ENCODE measurements at regions not wholly inside any gene's neighbourhood (a gene's known extent, or its start where the extent isn't known, plus 50 kb on each side); places are given as distances from the start of the nearest gene placed in this dataset.
"Not testable (repeated sequence)": the region's sequence is repeated elsewhere in the genome, so short reads cannot be mapped to it uniquely, and the experiment has no call there.

DNA sequence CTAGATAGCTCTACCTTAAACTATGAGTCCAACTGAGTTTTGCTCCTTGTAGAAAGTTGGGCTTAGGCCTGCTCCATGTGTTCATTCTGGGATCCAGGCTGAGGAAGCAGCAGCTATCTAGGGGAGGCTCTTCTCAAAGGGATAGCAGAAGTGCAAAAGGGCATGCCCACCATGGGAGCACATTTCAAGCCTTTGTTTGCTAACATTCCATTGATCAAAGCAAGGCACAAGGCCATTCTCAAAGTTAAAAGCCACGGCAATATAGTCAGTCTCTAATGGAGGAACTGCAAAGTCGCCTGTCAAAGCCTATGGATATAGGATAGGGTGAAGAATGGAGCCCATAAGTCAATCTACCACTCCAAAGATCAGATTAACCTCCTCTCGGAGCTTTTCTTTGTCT lies 488.1 kb upstream of the ARX start:
- no peak for ATAC-seq (replicated peaks in 6 of 8)
- 17 to 67% (median 40%) methylated on average over 1 to 3 of the region's 3 CpGs; no CpG with 5 or more reads in 6 of the 10 experiments for WGBS, 10 experiments
- no peak overlapping the region for H3K27ac ChIP-seq

GRCh38 chrX:25507801-25508200 lies 492.0 kb upstream of the ARX start:
- Histone ChIP-seq H3K4me3 (no peak overlapping the region), H3K4me1 (replicated peaks in 1 of 2) (no peaks in the 10 kb centered on the region), H3K27ac (no peak overlapping the region)
- WGBS, 10 experiments = 0 to 35% methylated on average over 1 to 2 of the region's 2 CpGs; no CpG with 5 or more reads in 8 of the 10 experiments
- in situ Hi-C loops (cut with MboI; ENCODE audit: low pct_unique_long_range_greater_than_20kb in 2 of 9, low sequenced_read_pairs in 9 of 9, unreplicated experiment in 9 of 9) = no loop called here
- ATAC-seq (replicated peaks in 6 of 8) = no peak

More for the DNA sequence above, 488.1 kb upstream of the ARX start:
- H3K4me3 ChIP-seq = no peak overlapping the region
- H3K4me1 ChIP-seq (replicated peaks in 1 of 2) = no peaks in the 10 kb centered on the region
- in situ Hi-C loops (cut with MboI; ENCODE audit: low pct_unique_long_range_greater_than_20kb in 2 of 9, low sequenced_read_pairs in 9 of 9, unreplicated experiment in 9 of 9) = no loop called here

GRCh38 chrX:25519258-25519657 lies 503.5 kb upstream of the ARX start:
- Histone ChIP-seq H3K4me1 (replicated peaks in 1 of 2) (no peaks in the 10 kb centered on the region), H3K27ac (no peak overlapping the region), H3K4me3 (no peak overlapping the region)
- no peak for ATAC-seq (replicated peaks in 6 of 8)
- in situ Hi-C loops (cut with MboI; ENCODE audit: low pct_unique_long_range_greater_than_20kb in 2 of 9, low sequenced_read_pairs in 9 of 9, unreplicated experiment in 9 of 9) = no loop called here
- WGBS, 10 experiments = 0 to 100% (median 67%) methylated on average over 1 to 2 of the region's 2 CpGs; no CpG with 5 or more reads in 3 of the 10 experiments

DNA sequence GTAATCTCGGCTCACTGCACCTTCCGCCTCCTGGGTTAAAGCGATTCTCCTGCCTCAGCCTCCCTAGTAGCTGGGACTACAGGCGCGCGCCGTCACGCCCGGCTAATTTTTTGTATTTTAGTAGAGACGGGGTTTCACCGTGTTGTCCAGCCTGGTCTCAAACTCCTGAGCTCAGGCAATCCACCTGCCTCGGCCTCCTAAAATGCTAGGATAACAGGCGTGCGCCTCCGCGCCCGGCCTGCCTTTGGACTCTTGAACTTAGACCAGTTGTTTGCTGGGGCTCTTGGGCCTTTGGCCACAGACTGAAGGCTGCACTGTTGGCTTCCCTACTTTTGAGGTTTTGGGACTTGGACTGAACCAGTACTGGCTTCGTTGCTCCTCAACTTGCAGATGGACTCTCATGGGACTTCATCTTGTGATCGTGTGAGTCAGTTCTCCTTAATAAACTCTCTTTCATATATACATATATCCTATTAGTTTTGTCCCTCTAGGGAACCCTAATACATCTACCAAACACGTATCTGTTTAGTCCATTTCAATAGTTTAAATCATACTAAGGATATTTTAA lies 506.8 kb upstream of the ARX start:
- ATAC-seq (replicated peaks in 6 of 8); H3K27ac ChIP-seq; in situ Hi-C loops (cut with MboI; ENCODE audit: low pct_unique_long_range_greater_than_20kb in 2 of 9, low sequenced_read_pairs in 9 of 9, unreplicated experiment in 9 of 9); H3K4me3 ChIP-seq; H3K4me1 ChIP-seq (replicated peaks in 1 of 2): not testable (repeated sequence)
- WGBS, 10 experiments = 29 to 100% (median 85%) methylated on average over 1 to 16 of the region's 20 CpGs; no CpG with 5 or more reads in 4 of the 10 experiments

GRCh38 chrX:25523574-25524540 lies 508.1 kb upstream of the ARX start:
- Histone ChIP-seq H3K27ac (no peak overlapping the region), H3K4me3 (no peak overlapping the region), H3K4me1 (replicated peaks in 1 of 2) (no peaks in the 10 kb centered on the region)
- peak; percentile 49 to 96 (median 79) for ATAC-seq (replicated peaks in 6 of 8)
- in situ Hi-C loops (cut with MboI; ENCODE audit: low pct_unique_long_range_greater_than_20kb in 2 of 9, low sequenced_read_pairs in 9 of 9, unreplicated experiment in 9 of 9) = no loop called here
- WGBS, 10 experiments = 0 to 60% (median 8%) methylated on average over 1 to 7 of the region's 7 CpGs; no CpG with 5 or more reads in 1 of the 10 experiments

- ATAC-seq (replicated peaks in 6 of 8) = no peak
- Histone ChIP-seq H3K4me1 (replicated peaks in 1 of 2) (no peaks in the 10 kb centered on the region), H3K27ac (no peak overlapping the region), H3K4me3 (no peak overlapping the region)
- in situ Hi-C loops (cut with MboI; ENCODE audit: low pct_unique_long_range_greater_than_20kb in 2 of 9, low sequenced_read_pairs in 9 of 9, unreplicated experiment in 9 of 9) = no loop called here
- WGBS, 10 experiments = 20 to 100% (median 42%) methylated on average over 1 of the region's 1 CpG; no CpG with 5 or more reads in 6 of the 10 experiments
Observed at GRCh38 chrX:25527156-25527555, 511.4 kb upstream of the ARX start.

- ATAC-seq (replicated peaks in 6 of 8) = no peak
- Histone ChIP-seq H3K4me1 (replicated peaks in 1 of 2) (no peaks in the 10 kb centered on the region), H3K4me3 (no peak overlapping the region), H3K27ac (no peak overlapping the region)
- WGBS, 10 experiments = 25 to 60% methylated on average over 1 to 2 of the region's 3 CpGs; no CpG with 5 or more reads in 8 of the 10 experiments
- in situ Hi-C loops (cut with MboI; ENCODE audit: low pct_unique_long_range_greater_than_20kb in 2 of 9, low sequenced_read_pairs in 9 of 9, unreplicated experiment in 9 of 9) = no loop called here
Observed at GRCh38 chrX:25527596-25527995, 511.8 kb upstream of the ARX start.

- 44 to 100% (median 60%) methylated on average over 1 of the region's 1 CpG; no CpG with 5 or more reads in 7 of the 10 experiments for WGBS, 10 experiments
- peak in 2 of 8 experiments; percentile 16 to 52 for ATAC-seq (replicated peaks in 6 of 8)
Observed at GRCh38 chrX:25531096-25531495, 515.3 kb upstream of the ARX start.

DNA sequence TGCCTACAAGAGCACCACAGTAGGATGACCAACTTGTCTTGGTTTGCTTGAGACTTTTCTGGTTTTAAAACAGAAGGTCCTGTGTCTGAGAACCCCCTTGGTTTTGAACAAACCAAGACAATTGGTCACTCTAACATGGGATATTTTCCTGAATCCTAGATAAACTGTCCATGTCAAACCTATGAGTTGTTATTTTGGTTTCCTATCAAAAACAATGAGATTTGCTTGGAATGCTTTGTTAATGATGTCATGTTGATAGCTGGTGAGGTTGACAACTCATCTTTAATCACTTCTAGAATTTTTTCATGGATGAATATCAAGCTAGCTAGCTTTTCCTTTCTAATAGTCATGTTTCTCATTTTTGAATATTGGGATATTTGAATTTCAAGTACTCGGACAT lies 518.3 kb upstream of the ARX start:
- H3K4me1 ChIP-seq (replicated peaks in 1 of 2) = no peaks in the 10 kb centered on the region
- in situ Hi-C loops (cut with MboI; ENCODE audit: low pct_unique_long_range_greater_than_20kb in 2 of 9, low sequenced_read_pairs in 9 of 9, unreplicated experiment in 9 of 9) = no loop called here
- WGBS, 10 experiments = 64% methylated on average over 1 of the region's 1 CpG; no CpG with 5 or more reads in 9 of the 10 experiments
- H3K27ac ChIP-seq = no peak overlapping the region
- no peak for ATAC-seq (replicated peaks in 6 of 8)
- H3K4me3 ChIP-seq = no peak overlapping the region

More at GRCh38 chrX:25531096-25531495, 515.3 kb upstream of the ARX start:
- Histone ChIP-seq H3K27ac (no peak overlapping the region), H3K4me1 (replicated peaks in 1 of 2) (no peaks in the 10 kb centered on the region), H3K4me3 (no peak overlapping the region)
- in situ Hi-C loops (cut with MboI; ENCODE audit: low pct_unique_long_range_greater_than_20kb in 2 of 9, low sequenced_read_pairs in 9 of 9, unreplicated experiment in 9 of 9) = no loop called here

DNA sequence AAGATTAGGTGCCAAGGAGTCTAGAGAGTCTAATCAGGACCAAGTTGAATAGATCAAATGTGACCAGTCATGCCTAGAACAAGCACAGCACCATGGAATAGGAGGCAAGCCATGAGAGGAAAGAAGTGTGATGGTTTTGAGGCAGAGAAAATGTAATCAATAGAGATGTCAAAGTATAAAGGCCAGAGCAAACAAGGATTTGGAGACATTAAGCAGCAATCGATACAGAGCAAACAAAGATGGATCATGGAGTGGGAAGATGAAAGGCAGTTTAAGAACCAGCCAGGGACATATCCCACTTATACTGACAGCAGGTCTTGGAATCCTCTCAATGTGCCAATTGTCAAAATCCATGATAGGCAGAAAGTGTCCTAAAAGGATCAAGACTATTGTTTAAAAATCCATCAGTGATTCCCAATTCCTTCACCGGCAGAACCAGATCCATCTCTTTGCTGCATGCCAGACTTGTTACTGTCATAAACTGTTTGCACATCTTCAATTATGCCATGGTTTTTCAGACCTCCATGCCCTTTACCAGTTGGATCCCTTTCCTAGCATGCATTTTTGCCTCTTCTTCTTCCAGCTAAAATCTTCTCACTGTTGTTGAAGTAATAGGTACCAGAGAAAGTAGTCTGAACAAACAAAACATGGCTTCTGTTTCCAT lies 520.7 kb upstream of the ARX start:
- Histone ChIP-seq H3K4me3 (no peak overlapping the region), H3K4me1 (replicated peaks in 1 of 2) (no peaks in the 10 kb centered on the region), H3K27ac (no peak overlapping the region)
- no peak for ATAC-seq (replicated peaks in 6 of 8)
- in situ Hi-C loops (cut with MboI; ENCODE audit: low pct_unique_long_range_greater_than_20kb in 2 of 9, low sequenced_read_pairs in 9 of 9, unreplicated experiment in 9 of 9) = no loop called here
- 0 to 100% (median 80%) methylated on average over 1 to 2 of the region's 2 CpGs; no CpG with 5 or more reads in 6 of the 10 experiments for WGBS, 10 experiments

GRCh38 chrX:25537699-25538098 lies 521.9 kb upstream of the ARX start:
- peak in 1 of 8 experiments; percentile 52 for ATAC-seq (replicated peaks in 6 of 8)
- H3K4me3 ChIP-seq = no peak overlapping the region
- no peaks in the 10 kb centered on the region for H3K4me1 ChIP-seq (replicated peaks in 1 of 2)
- no peak overlapping the region for H3K27ac ChIP-seq
- in situ Hi-C loops (cut with MboI; ENCODE audit: low pct_unique_long_range_greater_than_20kb in 2 of 9, low sequenced_read_pairs in 9 of 9, unreplicated experiment in 9 of 9) = no loop called here
- 19 to 80% (median 47%) methylated on average over 1 to 5 of the region's 7 CpGs; no CpG with 5 or more reads in 4 of the 10 experiments for WGBS, 10 experiments

DNA sequence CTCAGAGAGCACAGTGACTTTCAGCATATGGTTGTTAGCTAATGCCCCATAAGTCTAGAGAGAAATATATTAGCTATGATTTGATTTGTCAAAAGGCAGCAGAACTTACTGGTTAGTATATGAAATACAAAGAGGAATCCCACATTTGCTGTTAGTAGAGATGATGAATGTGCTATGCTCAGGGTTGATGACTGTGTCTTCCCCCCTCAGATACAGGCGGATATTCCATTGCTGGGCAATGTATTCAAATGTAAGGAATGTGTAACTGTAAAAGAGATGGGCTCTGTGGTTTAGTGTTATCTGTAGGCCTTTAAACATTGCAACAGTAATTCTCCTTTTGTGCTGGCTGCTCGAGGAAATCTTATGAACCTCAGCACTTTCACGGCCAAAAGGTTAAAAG lies 528.9 kb upstream of the ARX start:
- Histone ChIP-seq H3K27ac (no peak overlapping the region), H3K4me1 (replicated peaks in 1 of 2) (no peaks in the 10 kb centered on the region), H3K4me3 (no peak overlapping the region)
- ATAC-seq (replicated peaks in 6 of 8) = peak in 1 of 8 experiments; percentile 21
- WGBS, 10 experiments = 0 to 58% (median 17%) methylated on average over 1 to 3 of the region's 3 CpGs; no CpG with 5 or more reads in 5 of the 10 experiments
- in situ Hi-C loops (cut with MboI; ENCODE audit: low pct_unique_long_range_greater_than_20kb in 2 of 9, low sequenced_read_pairs in 9 of 9, unreplicated experiment in 9 of 9) = no loop called here

DNA sequence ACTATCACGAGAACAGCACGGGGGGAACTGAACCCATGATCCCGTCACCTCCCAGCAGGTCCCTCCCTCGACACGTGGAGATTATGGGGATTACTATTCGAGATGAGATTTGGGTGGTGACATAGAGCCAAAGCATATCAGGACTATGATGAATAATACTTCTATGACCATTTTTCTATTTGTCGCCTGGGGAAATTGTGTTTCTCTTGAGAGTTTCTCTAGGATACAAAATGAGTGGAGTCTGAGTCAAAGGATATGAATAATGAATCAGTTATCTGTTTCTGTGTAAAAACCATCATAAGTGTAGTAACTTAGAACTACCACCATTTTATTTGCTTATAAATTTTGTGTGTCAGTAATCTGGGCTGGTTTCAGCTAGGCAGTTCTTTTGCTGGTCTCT lies 533.0 kb upstream of the ARX start:
- H3K27ac ChIP-seq = no peak overlapping the region
- 0 to 90% (median 50%) methylated on average over 2 to 7 of the region's 7 CpGs; no CpG with 5 or more reads in 5 of the 10 experiments for WGBS, 10 experiments
- in situ Hi-C loops (cut with MboI; ENCODE audit: low pct_unique_long_range_greater_than_20kb in 2 of 9, low sequenced_read_pairs in 9 of 9, unreplicated experiment in 9 of 9) = no loop called here
- H3K4me1 ChIP-seq (replicated peaks in 1 of 2) = no peaks in the 10 kb centered on the region
- no peak overlapping the region for H3K4me3 ChIP-seq
- no peak for ATAC-seq (replicated peaks in 6 of 8)
